ENCODE measurements at regions not wholly inside any gene's neighbourhood (a gene's known extent, or its start where the extent isn't known, plus 50 kb on each side); places are given as distances from the start of the nearest gene placed in this dataset.

- TF ChIP-seq CTCF (IDR thresholded peaks at IDR 0.05), result no peak
- TF ChIP-seq POLR2A (IDR thresholded peaks at IDR 0.05), result no peak
These were observed 587.4 kb downstream of the GALC start for GRCh38 chr14:87405563-87405962.

All from thyroid gland (tissue), 4 donors.